ENCODE measurements at regions not wholly inside any gene's neighbourhood (a gene's known extent, or its start where the extent isn't known, plus 50 kb on each side); places are given as distances from the start of the nearest gene placed in this dataset.

DNA sequence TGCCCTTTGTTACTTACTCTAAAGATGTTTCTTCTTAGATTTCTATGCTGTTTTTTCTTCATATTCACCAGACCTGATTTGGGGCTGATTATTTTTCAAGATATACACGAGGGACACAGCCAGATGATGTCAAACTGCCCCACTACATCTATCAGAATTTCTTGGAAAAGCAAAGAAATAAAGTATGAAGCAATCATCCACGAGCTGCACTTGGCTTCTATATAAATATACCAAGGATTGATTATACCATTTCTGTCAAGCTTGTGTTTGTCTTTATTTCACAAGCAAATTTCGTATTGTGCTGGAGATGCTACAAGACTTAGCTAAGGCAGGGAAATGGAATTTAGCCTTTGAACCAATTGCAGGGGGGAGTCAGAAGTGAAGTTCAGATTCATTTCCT lies 715.1 kb upstream of the NR2F2 start:
- no peak for DNase-seq
- no peak overlapping the region for H3K27ac ChIP-seq
- H3K27me3 ChIP-seq, result no peaks in the 10 kb centered on the region
- no peaks in the 10 kb centered on the region for H3K4me1 ChIP-seq (replicated peaks in 1 of 2)
- no peak for TF ChIP-seq POLR2A (IDR thresholded peaks at IDR 0.05)
- TF ChIP-seq, protein P1, sequence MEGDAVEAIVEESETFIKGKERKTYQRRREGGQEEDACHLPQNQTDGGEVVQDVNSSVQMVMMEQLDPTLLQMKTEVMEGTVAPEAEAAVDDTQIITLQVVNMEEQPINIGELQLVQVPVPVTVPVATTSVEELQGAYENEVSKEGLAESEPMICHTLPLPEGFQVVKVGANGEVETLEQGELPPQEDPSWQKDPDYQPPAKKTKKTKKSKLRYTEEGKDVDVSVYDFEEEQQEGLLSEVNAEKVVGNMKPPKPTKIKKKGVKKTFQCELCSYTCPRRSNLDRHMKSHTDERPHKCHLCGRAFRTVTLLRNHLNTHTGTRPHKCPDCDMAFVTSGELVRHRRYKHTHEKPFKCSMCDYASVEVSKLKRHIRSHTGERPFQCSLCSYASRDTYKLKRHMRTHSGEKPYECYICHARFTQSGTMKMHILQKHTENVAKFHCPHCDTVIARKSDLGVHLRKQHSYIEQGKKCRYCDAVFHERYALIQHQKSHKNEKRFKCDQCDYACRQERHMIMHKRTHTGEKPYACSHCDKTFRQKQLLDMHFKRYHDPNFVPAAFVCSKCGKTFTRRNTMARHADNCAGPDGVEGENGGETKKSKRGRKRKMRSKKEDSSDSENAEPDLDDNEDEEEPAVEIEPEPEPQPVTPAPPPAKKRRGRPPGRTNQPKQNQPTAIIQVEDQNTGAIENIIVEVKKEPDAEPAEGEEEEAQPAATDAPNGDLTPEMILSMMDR (IDR thresholded peaks at IDR 0.05), result no peak
- H3K36me3 ChIP-seq (replicated peaks in 1 of 2), result no peaks in the 10 kb centered on the region
- intact Hi-C loops (cut with DNase I), result no loop called here
- no peak overlapping the region for H3K4me3 ChIP-seq
- 44 to 47% (median 45%) methylated on average over 3 of the region's 3 CpGs for WGBS, 4 donors
- no peaks in the 10 kb centered on the region for H3K9me3 ChIP-seq (replicated peaks in 1 of 3)

DNA sequence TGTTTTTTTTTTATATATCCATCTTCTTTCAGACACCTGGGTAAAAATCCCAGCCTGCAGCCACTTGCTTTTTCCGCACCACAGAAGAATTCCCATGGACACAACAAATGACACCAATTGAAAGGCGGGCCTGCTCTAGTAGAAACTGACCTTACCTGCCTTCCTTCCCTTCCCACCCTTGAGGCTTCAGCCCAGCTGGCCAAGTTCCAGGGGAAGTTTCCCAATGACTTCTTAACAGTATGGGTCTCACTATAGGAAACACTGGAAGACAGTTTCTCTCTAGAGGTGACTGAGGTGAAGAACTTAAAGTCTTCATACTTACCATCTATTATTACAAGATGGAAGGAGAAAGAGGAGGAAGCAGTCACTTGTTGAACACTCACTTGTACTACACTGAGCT lies 714.2 kb upstream of the NR2F2 start:
- TF ChIP-seq POLR2A (IDR thresholded peaks at IDR 0.05), result no peak
- TF ChIP-seq, protein P1 (IDR thresholded peaks at IDR 0.05), result no peak
- no peak overlapping the region for H3K27ac ChIP-seq
- intact Hi-C loops (cut with DNase I), result no loop called here
- H3K4me3 ChIP-seq, result no peak overlapping the region
- H3K4me1 ChIP-seq (replicated peaks in 1 of 2), result no peaks in the 10 kb centered on the region
- no peaks in the 10 kb centered on the region for H3K36me3 ChIP-seq (replicated peaks in 1 of 2)
- H3K27me3 ChIP-seq, result no peaks in the 10 kb centered on the region
- no peak for DNase-seq
- WGBS, 4 donors, result 91 to 100% (median 94%) methylated on average over 2 of the region's 2 CpGs
- H3K9me3 ChIP-seq (replicated peaks in 1 of 3), result no peaks in the 10 kb centered on the region

DNA sequence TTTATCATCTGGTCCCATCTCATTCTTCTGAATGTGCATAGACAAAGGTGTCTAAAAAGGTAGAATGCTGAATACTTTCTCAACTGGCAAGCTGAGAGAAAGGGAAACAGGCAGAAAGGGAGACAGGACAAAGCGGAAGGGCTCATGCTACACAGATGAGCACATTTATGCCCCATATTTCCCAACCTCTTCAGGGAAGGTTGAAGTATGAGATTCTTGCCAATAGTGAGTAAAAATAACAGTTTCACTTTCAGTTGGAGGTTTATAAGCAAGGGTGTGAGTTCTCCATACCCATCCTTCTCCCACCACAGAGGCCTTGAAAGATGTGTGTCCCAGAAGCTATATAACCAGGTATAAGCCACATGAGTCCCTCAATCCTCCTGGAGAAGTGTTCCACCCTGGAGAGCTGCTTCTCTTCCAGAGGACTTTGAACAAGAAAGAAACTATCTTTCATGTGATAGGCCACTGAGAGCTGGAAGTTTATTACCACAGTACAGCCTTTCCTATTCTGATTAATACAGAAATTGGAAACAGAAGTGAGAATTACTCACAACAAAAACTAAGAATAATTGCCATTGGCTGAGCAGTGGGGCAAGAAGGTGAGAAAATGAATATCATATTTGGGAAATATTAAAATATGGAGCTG lies 709.4 kb upstream of the NR2F2 start:
- intact Hi-C loops (cut with DNase I), result no loop called here
- DNase-seq, result no peak
- Histone ChIP-seq H3K36me3 (replicated peaks in 1 of 2) (no peaks in the 10 kb centered on the region), H3K27ac (no peak overlapping the region), H3K9me3 (replicated peaks in 1 of 3) (no peaks in the 10 kb centered on the region), H3K4me1 (replicated peaks in 1 of 2) (no peaks in the 10 kb centered on the region), H3K27me3 (no peaks in the 10 kb centered on the region), H3K4me3 (no peak overlapping the region)
- no peak for TF ChIP-seq POLR2A (IDR thresholded peaks at IDR 0.05)
- TF ChIP-seq, protein P1 (IDR thresholded peaks at IDR 0.05), result no peak
- WGBS, 4 donors, result 85 to 94% (median 88%) methylated on average over 1 of the region's 1 CpG

DNA sequence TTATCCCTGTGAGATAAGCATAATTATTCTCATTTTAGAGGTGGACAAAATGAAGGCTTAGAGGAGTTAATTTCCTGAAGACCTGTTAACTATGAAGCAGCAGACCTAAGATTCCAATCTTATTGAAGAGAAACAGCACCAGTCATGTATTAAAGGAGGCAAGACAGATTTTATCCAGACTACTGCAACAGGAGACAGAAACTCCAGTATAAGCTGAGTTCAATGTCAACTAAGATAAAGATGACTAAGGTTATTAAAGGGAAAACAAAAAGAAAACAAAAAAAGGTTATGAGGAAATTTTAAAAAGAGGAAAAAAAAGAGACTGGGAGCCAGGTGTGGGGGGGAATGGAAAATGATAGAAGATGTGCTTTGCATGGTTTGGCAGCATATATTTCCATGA lies 707.7 kb upstream of the NR2F2 start:
- TF ChIP-seq, protein P1 (IDR thresholded peaks at IDR 0.05), result no peak
- TF ChIP-seq POLR2A (IDR thresholded peaks at IDR 0.05), result no peak
- Histone ChIP-seq H3K27ac (no peak overlapping the region), H3K27me3 (no peaks in the 10 kb centered on the region), H3K4me3 (no peak overlapping the region), H3K4me1 (replicated peaks in 1 of 2) (no peaks in the 10 kb centered on the region), H3K36me3 (replicated peaks in 1 of 2) (no peaks in the 10 kb centered on the region), H3K9me3 (replicated peaks in 1 of 3) (no peaks in the 10 kb centered on the region)
- DNase-seq, result no peak
- intact Hi-C loops (cut with DNase I), result no loop called here
